ENCODE measurements at regions not wholly inside any gene's neighbourhood (a gene's known extent, or its start where the extent isn't known, plus 50 kb on each side); places are given as distances from the start of the nearest gene placed in this dataset.
"Not testable (repeated sequence)": the region's sequence is repeated elsewhere in the genome, so short reads cannot be mapped to it uniquely, and the experiment has no call there.

DNA sequence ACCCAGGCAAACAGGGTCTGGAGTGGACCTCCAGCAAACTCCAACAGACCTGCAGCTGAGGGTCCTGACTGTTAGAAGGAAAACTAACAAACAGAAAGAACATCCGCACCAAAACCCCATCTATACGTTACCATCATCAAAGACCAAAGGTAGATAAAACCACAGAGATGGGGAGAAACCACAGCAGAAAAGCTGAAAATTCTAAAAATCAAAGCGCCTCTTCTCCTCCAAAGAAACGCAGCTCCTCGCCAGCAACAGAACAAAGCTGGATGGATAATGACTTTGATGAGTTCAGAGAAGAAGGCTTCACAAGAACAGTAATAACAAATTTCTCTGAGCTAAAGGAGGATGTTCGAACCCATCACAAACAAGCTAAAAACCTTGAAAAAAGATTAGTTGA lies 274.9 kb downstream of the IKZF2 start:
- not testable (repeated sequence) for TF ChIP-seq CTCF, POLR2A (IDR thresholded peaks at IDR 0.05)

Data from lower leg skin (tissue), 3 donors.